ENCODE measurements at regions not wholly inside any gene's neighbourhood (a gene's known extent, or its start where the extent isn't known, plus 50 kb on each side); places are given as distances from the start of the nearest gene placed in this dataset.

- TF ChIP-seq CTCF (IDR thresholded peaks at IDR 0.05; ENCODE audit: insufficient read depth, low read length) (no peak), POLR2AphosphoS5 (IDR thresholded peaks at IDR 0.05; ENCODE audit: low read depth) (no peak), SPI1 (IDR thresholded peaks at IDR 0.05; ENCODE audit: borderline replicate concordance, low read depth) (no peak), REST (IDR thresholded peaks at IDR 0.05; ENCODE audit: insufficient replicate concordance, low read depth) (no peak)
Observed at GRCh38 chr10:130737186-130737585, 574.3 kb downstream of the TCERG1L start.
